Ascending aorta (tissue), 2 donors: ENCODE measurements at regions not wholly inside any gene's neighbourhood (a gene's known extent, or its start where the extent isn't known, plus 50 kb on each side); places are given as distances from the start of the nearest gene placed in this dataset.

ENCODE experiments used
- DNase-seq, 2 donors: peaks; one replicate each; pipeline ENCODE4 v3.0.0-alpha.2; 2019; ENCODE audit warnings: low spot score in 2 of 2
- H3K27ac ChIP-seq, 2 donors: fragments of 200-600 bp; sonication (generic); one replicate each; pipeline ENCODE4 v1.5.1; 2016 to 2017; ENCODE audit warnings: mild to moderate bottlenecking in 1 of 2
- H3K27me3 ChIP-seq: fragments of 200-600 bp; sonication (generic); one replicate; pipeline ENCODE4 v1.5.1; 2017
- H3K36me3 ChIP-seq, 2 donors: fragments of 200-600 bp; sonication (generic); one replicate each; pipeline ENCODE4 v1.5.1; 2016
- H3K4me1 ChIP-seq, 2 donors: fragments of 200-600 bp; sonication (generic); one replicate each; pipeline ENCODE4 v1.5.1; 2016 to 2017; ENCODE audit warnings: mild to moderate bottlenecking in 1 of 2
- H3K4me3 ChIP-seq, 2 donors: fragments of 200-600 bp; sonication (generic); one replicate each; pipeline ENCODE4 v1.5.1; 2016 to 2017; ENCODE audit warnings: mild to moderate bottlenecking in 1 of 2
- H3K9me3 ChIP-seq, 2 donors: fragments of 200-600 bp; sonication (generic); one replicate each; pipeline ENCODE4 v1.5.1; 2016
- intact Hi-C: fragments of 100-400 bp; cut with DNase I; formaldehyde crosslinking; loops from one replicate; pipeline ENCODE4 v1.15.1; 2023
- TF ChIP-seq, protein P1 (sequence below), 3 experiments: fragments of 200-600 bp in 2 of 3; fragments of 450-650 bp in 1 of 3; sonication (generic) in 2 of 3; IDR thresholded peaks; one replicate each; pipeline ENCODE4 v1.5.1; 2016 to 2019; ENCODE audit warnings: antibody characterized with exemption in 3 of 3, mild to moderate bottlenecking in 1 of 3, moderate library complexity in 1 of 3

DNA sequence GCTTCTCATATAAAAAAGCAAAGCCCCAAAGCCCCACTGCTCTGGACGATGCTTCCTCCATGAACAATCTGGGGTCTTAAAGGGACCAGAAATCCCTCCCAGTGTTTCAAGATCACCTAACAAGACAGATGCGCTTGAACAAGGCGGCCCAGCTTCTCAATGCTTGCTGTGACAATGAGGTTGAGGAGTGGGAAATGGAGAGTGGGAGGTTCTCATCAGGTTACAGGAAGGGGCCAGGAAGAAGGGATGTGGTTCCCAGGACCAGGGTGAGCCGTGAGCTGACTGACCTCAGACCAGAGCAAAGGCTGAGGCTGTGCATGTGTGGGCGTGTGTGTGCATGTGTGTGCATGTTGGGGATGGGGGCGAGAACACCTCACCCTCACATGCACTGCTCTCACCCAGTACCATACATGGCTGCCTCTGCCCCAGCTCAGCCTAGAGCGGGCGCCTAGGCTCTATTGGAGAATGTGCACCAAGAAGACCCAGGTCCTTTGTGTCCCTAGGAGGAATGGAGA, 220.8 kb upstream of the GPR26 start:
- intact Hi-C loops: no loop called here
- H3K4me3 ChIP-seq: no peak overlapping the region
- TF ChIP-seq, protein P1, sequence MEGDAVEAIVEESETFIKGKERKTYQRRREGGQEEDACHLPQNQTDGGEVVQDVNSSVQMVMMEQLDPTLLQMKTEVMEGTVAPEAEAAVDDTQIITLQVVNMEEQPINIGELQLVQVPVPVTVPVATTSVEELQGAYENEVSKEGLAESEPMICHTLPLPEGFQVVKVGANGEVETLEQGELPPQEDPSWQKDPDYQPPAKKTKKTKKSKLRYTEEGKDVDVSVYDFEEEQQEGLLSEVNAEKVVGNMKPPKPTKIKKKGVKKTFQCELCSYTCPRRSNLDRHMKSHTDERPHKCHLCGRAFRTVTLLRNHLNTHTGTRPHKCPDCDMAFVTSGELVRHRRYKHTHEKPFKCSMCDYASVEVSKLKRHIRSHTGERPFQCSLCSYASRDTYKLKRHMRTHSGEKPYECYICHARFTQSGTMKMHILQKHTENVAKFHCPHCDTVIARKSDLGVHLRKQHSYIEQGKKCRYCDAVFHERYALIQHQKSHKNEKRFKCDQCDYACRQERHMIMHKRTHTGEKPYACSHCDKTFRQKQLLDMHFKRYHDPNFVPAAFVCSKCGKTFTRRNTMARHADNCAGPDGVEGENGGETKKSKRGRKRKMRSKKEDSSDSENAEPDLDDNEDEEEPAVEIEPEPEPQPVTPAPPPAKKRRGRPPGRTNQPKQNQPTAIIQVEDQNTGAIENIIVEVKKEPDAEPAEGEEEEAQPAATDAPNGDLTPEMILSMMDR (IDR thresholded peaks at IDR 0.05): no peak
- no peak overlapping the region for H3K27ac ChIP-seq
- H3K9me3 ChIP-seq: no peaks in the 10 kb centered on the region
- no peaks in the 10 kb centered on the region for H3K36me3 ChIP-seq
- no peaks in the 10 kb centered on the region for H3K27me3 ChIP-seq
- no peaks in the 10 kb centered on the region for H3K4me1 ChIP-seq
- DNase-seq: no peak

DNA sequence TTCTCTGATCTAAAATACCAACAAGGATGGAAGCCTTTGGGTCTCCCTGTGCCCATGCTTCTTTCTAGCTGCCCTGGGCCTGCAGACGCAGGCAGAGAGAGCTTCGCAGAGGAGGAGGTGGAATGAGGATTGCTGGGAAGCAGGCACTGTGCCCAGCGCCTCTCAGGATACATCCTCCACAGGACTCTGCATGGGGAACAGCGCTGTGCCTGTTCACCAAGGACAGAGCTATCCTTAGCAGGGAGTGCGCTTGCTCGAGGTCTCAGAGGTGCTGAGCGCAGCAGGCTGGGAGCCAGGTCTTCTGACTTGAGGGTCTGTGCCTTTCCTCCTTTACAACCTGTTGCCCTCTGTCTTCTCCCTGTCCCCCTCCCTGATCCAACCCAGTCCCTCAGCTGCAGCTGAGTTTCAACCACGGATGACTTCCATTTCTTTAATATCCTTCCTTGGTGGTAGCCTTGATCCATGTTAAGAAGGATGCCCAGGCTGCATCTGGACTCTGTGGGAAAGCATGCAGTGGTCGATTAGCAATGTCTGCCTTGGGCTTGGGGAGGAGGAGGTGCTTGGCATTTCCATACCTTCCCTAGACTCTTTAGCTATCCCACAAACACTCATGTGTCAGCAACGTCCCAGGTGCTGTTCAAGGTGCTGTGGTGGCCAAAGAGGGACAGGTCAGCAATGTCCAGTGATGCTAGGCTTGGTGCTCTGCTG, 219.6 kb upstream of the GPR26 start:
- no peaks in the 10 kb centered on the region for H3K27me3 ChIP-seq
- TF ChIP-seq, protein P1 (IDR thresholded peaks at IDR 0.05): no peak
- intact Hi-C loops: no loop called here
- H3K36me3 ChIP-seq: no peaks in the 10 kb centered on the region
- DNase-seq: no peak
- no peak overlapping the region for H3K27ac ChIP-seq
- no peaks in the 10 kb centered on the region for H3K4me1 ChIP-seq
- H3K4me3 ChIP-seq: no peak overlapping the region
- H3K9me3 ChIP-seq: no peaks in the 10 kb centered on the region

DNA sequence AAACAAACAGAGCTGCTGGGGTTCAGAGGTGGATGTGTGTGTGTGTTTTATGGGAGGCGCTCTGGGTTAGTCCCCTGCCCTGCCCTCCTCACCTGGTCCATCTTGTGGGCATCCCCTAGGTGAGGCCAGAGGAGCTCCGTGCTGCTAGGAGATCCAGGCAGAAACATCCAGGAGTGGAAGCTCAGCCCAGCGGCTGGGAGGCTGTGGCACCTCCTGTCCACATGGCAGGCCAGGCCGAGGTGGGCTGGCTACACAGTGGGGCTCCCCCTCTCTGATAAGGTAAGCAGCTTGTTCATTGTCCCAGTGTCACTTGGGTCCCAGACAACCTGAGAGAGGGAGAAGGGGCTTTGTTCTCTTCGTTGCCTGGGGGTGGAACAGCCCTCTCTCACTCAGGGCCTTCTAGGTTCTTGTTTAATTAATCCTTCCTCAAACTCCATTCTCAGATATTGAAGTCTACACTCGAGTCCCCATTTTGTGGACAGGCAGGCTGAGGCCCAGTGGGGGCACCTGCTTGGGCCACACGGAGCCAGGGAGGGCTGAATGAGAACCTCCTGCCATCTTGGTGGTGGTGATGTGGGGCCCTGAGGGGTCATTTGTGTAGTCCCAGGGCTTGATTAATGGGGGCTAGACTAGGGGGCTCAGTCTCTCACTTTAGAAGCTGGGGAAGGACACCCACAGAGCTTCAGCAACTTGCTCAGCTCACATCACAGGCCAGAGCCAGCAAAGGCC, 216.8 kb upstream of the GPR26 start:
- no peaks in the 10 kb centered on the region for H3K36me3 ChIP-seq
- no peaks in the 10 kb centered on the region for H3K27me3 ChIP-seq
- DNase-seq: no peak
- no peaks in the 10 kb centered on the region for H3K4me1 ChIP-seq
- intact Hi-C loops: no loop called here
- H3K27ac ChIP-seq: no peak overlapping the region
- TF ChIP-seq, protein P1 (IDR thresholded peaks at IDR 0.05): no peak
- H3K9me3 ChIP-seq: no peaks in the 10 kb centered on the region
- H3K4me3 ChIP-seq: no peak overlapping the region

DNA sequence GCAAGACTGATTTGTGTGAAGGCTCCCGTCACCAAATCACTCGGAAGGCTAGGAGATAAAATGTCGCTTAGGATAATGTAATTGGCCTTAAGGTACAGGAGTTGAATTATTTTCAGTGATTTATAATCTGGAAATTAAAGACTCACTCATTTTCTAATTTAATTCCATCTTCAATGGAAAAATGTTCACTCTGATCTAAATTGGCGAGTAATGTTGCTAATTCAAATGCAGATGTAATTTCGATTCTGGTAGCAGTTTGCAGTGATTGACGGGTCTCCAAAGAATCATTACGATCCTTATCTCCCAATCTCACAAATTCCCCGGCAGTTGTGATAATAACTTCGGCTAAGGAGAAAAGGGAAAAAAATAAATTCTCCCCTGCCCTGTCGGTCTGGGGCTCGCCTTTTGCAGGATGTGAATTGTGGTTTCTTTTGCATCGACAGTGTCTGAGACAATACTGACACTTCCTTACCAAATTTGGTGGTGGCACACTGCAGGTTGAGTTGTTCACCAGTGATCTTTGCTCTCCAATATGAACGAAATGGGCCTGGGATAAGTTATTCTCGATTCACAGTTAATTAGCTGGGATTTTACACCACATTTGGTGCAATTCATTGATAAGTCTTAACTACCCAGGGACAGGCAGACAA, 215.1 kb upstream of the GPR26 start:
- TF ChIP-seq, protein P1 (IDR thresholded peaks at IDR 0.05): no peak
- Histone ChIP-seq H3K27ac (no peak overlapping the region), H3K9me3 (no peaks in the 10 kb centered on the region), H3K4me1 (no peaks in the 10 kb centered on the region), H3K4me3 (no peak overlapping the region), H3K27me3 (no peaks in the 10 kb centered on the region), H3K36me3 (no peaks in the 10 kb centered on the region)
- intact Hi-C loops: no loop called here
- no peak for DNase-seq

DNA sequence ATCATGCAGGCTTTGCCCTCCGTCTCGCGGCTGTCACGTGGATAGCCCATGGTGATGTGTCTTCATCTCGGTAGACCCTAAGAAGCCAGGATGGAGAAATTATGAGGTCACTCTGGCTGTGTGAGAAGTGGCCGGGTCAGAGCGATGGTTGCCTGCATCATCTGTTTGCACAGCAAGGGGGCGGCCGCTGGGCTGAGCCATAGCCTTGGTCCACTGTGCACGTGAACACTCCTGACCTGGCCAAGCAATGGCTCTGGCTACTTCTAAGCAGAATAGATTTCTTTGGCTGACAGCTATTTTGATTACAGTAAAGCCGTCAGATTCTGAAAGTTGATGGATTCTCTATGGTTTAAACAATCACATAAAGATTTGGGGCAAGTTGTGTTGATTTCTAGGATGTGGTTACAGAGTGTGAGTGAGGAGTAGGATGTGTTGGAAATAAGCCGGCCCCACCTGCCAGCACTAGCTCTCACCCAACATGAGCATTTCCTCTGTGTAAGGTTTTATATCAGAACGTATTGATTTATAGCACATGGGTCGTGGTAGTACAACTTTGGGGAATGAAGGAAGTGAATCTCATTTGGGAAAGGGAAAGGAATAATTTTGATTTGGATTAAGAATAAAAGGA, 214.4 kb upstream of the GPR26 start:
- DNase-seq: no peak
- no peaks in the 10 kb centered on the region for H3K4me1 ChIP-seq
- no peaks in the 10 kb centered on the region for H3K27me3 ChIP-seq
- TF ChIP-seq, protein P1 (IDR thresholded peaks at IDR 0.05): no peak
- H3K27ac ChIP-seq: no peak overlapping the region
- no peaks in the 10 kb centered on the region for H3K36me3 ChIP-seq
- no peaks in the 10 kb centered on the region for H3K9me3 ChIP-seq
- H3K4me3 ChIP-seq: no peak overlapping the region
- intact Hi-C loops: no loop called here
